GM10248 (cell line): ENCODE measurements at regions not wholly inside any gene's neighbourhood (a gene's known extent, or its start where the extent isn't known, plus 50 kb on each side); places are given as distances from the start of the nearest gene placed in this dataset.

Experiments used
- CTCF ChIA-PET: fragments of 300-600 bp; sonication (Branson Sonifier 250); formaldehyde crosslinking; extraction: SDS; loops from one replicate; lab custom pipeline; 2021; ENCODE audit warnings: antibody characterized with exemption; lab: Yijun Ruan, JAX
- POLR2A ChIA-PET: fragments of 350-650 bp; sonication (Branson Sonifier 250); formaldehyde crosslinking; extraction: SDS; loops from one replicate; lab custom pipeline; 2020; ENCODE audit warnings: antibody characterized with exemption; lab: Yijun Ruan, JAX
- DNase-seq: peaks from one replicate; pipeline ENCODE4 v3.0.0; 2012; ENCODE audit errors: extremely low spot score
- TF ChIP-seq, protein P1 (sequence below): IDR thresholded peaks from 2 replicates; pipeline ENCODE4 v1.5.1; 2012; ENCODE audit warnings: mild to moderate bottlenecking, low read depth; ENCODE audit errors: extremely low read depth, missing control alignments, control extremely low read depth

DNA sequence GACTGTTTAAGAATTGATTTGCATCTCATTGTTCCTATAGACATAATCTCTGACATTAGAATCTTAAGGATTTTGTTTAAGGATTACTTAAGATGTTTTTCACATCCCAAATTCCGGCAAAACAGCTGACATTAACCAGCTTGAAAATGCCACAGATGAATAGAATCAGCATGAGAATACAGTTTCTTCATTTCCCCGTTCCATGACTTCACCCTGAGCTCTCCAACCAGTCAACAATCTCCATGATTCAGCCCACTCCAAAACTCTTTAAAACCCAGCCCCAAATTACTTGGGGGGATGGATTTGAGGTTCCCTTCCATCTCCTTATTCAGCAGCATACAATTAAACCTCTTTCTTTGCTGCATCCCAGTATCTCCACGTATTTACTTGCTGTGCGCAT, 201.0 kb downstream of the LYPLAL1 start:
- CTCF ChIA-PET: interaction anchor here (2.2 kb wide), 1 partner anchor 12 kb away, joined by 9 read pairs; no protein-coding TSS in a partner anchor
- POLR2A ChIA-PET: no interaction called here
- no peak for DNase-seq
- TF ChIP-seq, protein P1, sequence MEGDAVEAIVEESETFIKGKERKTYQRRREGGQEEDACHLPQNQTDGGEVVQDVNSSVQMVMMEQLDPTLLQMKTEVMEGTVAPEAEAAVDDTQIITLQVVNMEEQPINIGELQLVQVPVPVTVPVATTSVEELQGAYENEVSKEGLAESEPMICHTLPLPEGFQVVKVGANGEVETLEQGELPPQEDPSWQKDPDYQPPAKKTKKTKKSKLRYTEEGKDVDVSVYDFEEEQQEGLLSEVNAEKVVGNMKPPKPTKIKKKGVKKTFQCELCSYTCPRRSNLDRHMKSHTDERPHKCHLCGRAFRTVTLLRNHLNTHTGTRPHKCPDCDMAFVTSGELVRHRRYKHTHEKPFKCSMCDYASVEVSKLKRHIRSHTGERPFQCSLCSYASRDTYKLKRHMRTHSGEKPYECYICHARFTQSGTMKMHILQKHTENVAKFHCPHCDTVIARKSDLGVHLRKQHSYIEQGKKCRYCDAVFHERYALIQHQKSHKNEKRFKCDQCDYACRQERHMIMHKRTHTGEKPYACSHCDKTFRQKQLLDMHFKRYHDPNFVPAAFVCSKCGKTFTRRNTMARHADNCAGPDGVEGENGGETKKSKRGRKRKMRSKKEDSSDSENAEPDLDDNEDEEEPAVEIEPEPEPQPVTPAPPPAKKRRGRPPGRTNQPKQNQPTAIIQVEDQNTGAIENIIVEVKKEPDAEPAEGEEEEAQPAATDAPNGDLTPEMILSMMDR: no peak

GRCh38 chr1:219374046-219374566, 200.4 kb downstream of the LYPLAL1 start:
- no peak for DNase-seq
- CTCF ChIA-PET: interaction anchor here (2.2 kb wide), 1 partner anchor 13 kb away, joined by 9 read pairs; no protein-coding TSS in a partner anchor
- POLR2A ChIA-PET: no interaction called here
- TF ChIP-seq, protein P1: no peak

GRCh38 chr1:219373616-219373935, 199.9 kb downstream of the LYPLAL1 start:
- POLR2A ChIA-PET: no interaction called here
- DNase-seq: no peak
- CTCF ChIA-PET: interaction anchor here (1.0 to 1.1 kb wide), 2 partner anchors 8 to 13 kb away, joined by 3 to 4 read pairs; no protein-coding TSS in a partner anchor
- TF ChIP-seq, protein P1: no peak

- POLR2A ChIA-PET: no interaction called here
- no peak for DNase-seq
- CTCF ChIA-PET: interaction anchor here (1.0 to 1.1 kb wide), 2 partner anchors 9 to 14 kb away, joined by 3 to 4 read pairs; no protein-coding TSS in a partner anchor
- TF ChIP-seq, protein P1: no peak
Observed at GRCh38 chr1:219372916-219373615, 199.4 kb downstream of the LYPLAL1 start.

DNA sequence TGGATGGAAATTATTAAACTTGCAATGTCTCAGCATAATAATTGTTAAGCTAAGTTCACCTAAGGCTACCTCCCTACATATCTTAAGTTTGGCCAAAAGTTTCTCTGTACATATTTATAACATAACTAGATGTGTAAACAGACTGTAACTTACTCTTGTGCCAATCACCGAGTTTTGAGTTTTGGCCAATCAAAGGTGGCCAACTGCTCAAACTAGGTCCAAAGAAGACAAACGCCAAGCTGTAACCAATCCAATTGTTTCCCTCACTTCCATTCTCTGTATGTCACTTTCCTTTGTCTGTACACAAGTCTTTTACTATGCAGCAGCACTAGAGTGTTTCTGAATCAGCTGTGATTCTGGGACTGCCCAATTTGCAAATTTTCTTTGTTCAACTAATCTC, 197.8 kb downstream of the LYPLAL1 start:
- POLR2A ChIA-PET: no interaction called here
- no peak for DNase-seq
- CTCF ChIA-PET: no interaction called here
- TF ChIP-seq, protein P1: no peak

GRCh38 chr1:219367496-219367895, 193.8 kb downstream of the LYPLAL1 start:
- DNase-seq: no peak
- CTCF ChIA-PET: interaction anchor here (1.0 kb wide), 1 partner anchor 18 kb away, joined by 3 read pairs; no protein-coding TSS in a partner anchor
- POLR2A ChIA-PET: no interaction called here
- TF ChIP-seq, protein P1: no peak
